SK-N-SH (cell line): ENCODE measurements at regions not wholly inside any gene's neighbourhood (a gene's known extent, or its start where the extent isn't known, plus 50 kb on each side); places are given as distances from the start of the nearest gene placed in this dataset.

Source experiments
- CTCF ChIA-PET: fragments of 300-600, 350-600 bp; formaldehyde crosslinking; extraction: SDS; loops from one replicate; lab custom pipeline; 2021; lab: Yijun Ruan, JAX
- POLR2A ChIA-PET: fragments of 350-600 bp; sonication (Branson Sonifier 250); formaldehyde crosslinking; extraction: SDS; loops from one replicate; lab custom pipeline; 2020; ENCODE audit warnings: antibody characterized with exemption, inconsistent platforms; lab: Yijun Ruan, JAX
- DNase-seq: peaks from one replicate; pipeline ENCODE4 v3.0.0; 2012
- H2AFZ ChIP-seq: fragments of 200-600 bp; sonication (generic); 2 replicates; pipeline ENCODE4 v1.8.1; 2016; ENCODE audit warnings: antibody characterized with exemption, mild to moderate bottlenecking, low read depth
- H3F3A ChIP-seq: fragments of 200-600 bp; sonication (generic); replicated peaks from 2 replicates; pipeline ENCODE3; 2016; ENCODE audit warnings: antibody characterized with exemption, mild to moderate bottlenecking; ENCODE audit not compliant: insufficient read depth
- H3K27ac ChIP-seq, 2 experiments: fragments of 200-500 bp in 1 of 2; fragments of 200-600 bp in 1 of 2; sonication (Bioruptor generic) in 1 of 2; sonication (generic), shearing (Covaris generic) in 1 of 2; 2 replicates each; pipeline versions ENCODE4 v1.5.1 to v1.6.1; 2014 to 2016; ENCODE audit warnings: low read depth in 2 of 2, inconsistent platforms in 1 of 2, low read length in 1 of 2, mild to moderate bottlenecking in 1 of 2, mixed read lengths in 1 of 2
- H3K27me3 ChIP-seq: fragments of 200-600 bp; sonication (generic), shearing (Covaris generic); 2 replicates; pipeline ENCODE4 v1.6.1; 2016; ENCODE audit warnings: mixed run types; ENCODE audit not compliant: insufficient read depth
- H3K36me3 ChIP-seq, 2 experiments: fragments of 200-500 bp in 1 of 2; fragments of 200-600 bp in 1 of 2; sonication (Bioruptor generic) in 1 of 2; sonication (generic) in 1 of 2; replicated peaks in 1 of 2; 2 replicates each; pipeline versions ENCODE3 to v1.5.1; 2014 to 2016; ENCODE audit warnings: low read length in 1 of 2, mild to moderate bottlenecking in 1 of 2; ENCODE audit not compliant: insufficient read depth in 2 of 2, control insufficient read depth in 1 of 2
- H3K4me1 ChIP-seq, 2 experiments: fragments of 200-500 bp in 1 of 2; fragments of 200-600 bp in 1 of 2; sonication (Bioruptor generic) in 1 of 2; sonication (generic), shearing (Covaris generic) in 1 of 2; 2 replicates each; pipeline versions ENCODE4 v1.5.1 to v1.6.1; 2014 to 2016; ENCODE audit warnings: low read depth in 1 of 2, low read length in 1 of 2, mixed run types in 1 of 2; ENCODE audit not compliant: insufficient read depth in 2 of 2, control insufficient read depth in 1 of 2
- H3K4me2 ChIP-seq: fragments of 200-600 bp; sonication (generic), shearing (Covaris generic); 2 replicates; pipeline ENCODE4 v1.6.1; 2017; ENCODE audit warnings: mixed run types
- H3K4me3 ChIP-seq, 2 experiments: fragments of 200-500 bp in 1 of 2; fragments of 200-600 bp in 1 of 2; sonication (Bioruptor generic) in 1 of 2; sonication (generic), shearing (Covaris generic) in 1 of 2; 2 replicates each; pipeline versions ENCODE4 v1.5.1 to v1.8.1; 2014 to 2016; ENCODE audit warnings: low read depth in 2 of 2, inconsistent platforms in 1 of 2, low read length in 1 of 2, mild to moderate bottlenecking in 1 of 2, mixed read lengths in 1 of 2, moderate library complexity in 1 of 2
- H3K79me2 ChIP-seq: fragments of 200-600 bp; sonication (generic); 2 replicates; pipeline ENCODE4 v1.8.1; 2017; ENCODE audit warnings: mild to moderate bottlenecking; ENCODE audit not compliant: insufficient read depth
- H3K9ac ChIP-seq: fragments of 200-600 bp; sonication (generic); 2 replicates; pipeline ENCODE4 v1.6.1; 2017; ENCODE audit warnings: mixed run types
- H3K9me2 ChIP-seq: fragments of 200-600 bp; sonication (generic); 2 replicates; pipeline ENCODE4 v1.6.1; 2017; ENCODE audit warnings: mixed run types
- H3K9me3 ChIP-seq: fragments of 200-600 bp; sonication (generic); 2 replicates; pipeline ENCODE4 v1.6.1; 2017; ENCODE audit warnings: mixed run types, mild to moderate bottlenecking, moderate library complexity
- H4K20me1 ChIP-seq: fragments of 200-600 bp; sonication (generic); 2 replicates; pipeline ENCODE4 v1.6.1; 2017; ENCODE audit warnings: mild to moderate bottlenecking, mixed run types; ENCODE audit not compliant: insufficient read depth
- ELF1 ChIP-seq: IDR thresholded peaks from 2 replicates; pipeline ENCODE4 v1.4.0; 2012
- EP300 ChIP-seq, 2 experiments: IDR thresholded peaks; 2 replicates each; pipeline versions ENCODE4 v1.4.0 to v1.6.1; 2012; ENCODE audit warnings: borderline replicate concordance in 1 of 2, low read depth in 1 of 2, low read length in 1 of 2
- EZH2phosphoT487 ChIP-seq: fragments of 200-600 bp; sonication (generic); IDR thresholded peaks from 2 replicates; pipeline ENCODE4 v1.6.1; 2017; ENCODE audit warnings: low read depth, mixed run types, mild to moderate bottlenecking, antibody characterized with exemption, moderate library complexity, borderline replicate concordance
- FOSL2 ChIP-seq: IDR thresholded peaks from 2 replicates; pipeline ENCODE4 v1.4.0; 2012; ENCODE audit warnings: low read depth, mild to moderate bottlenecking, moderate library complexity, borderline replicate concordance
- FOXJ3 ChIP-seq: sonication (generic); formaldehyde crosslinking; IDR thresholded peaks from 2 replicates; pipeline ENCODE4 v1.5.1; 2020; ENCODE audit warnings: mild to moderate bottlenecking, missing genetic modification reagents
- FOXM1 ChIP-seq: IDR thresholded peaks from 2 replicates; pipeline ENCODE4 v1.4.0; 2012; ENCODE audit warnings: low read depth, mild to moderate bottlenecking
- GATA2 ChIP-seq: sonication (generic); formaldehyde crosslinking; IDR thresholded peaks from 2 replicates; pipeline ENCODE4 v1.5.0; 2020; ENCODE audit warnings: mild to moderate bottlenecking, missing genetic modification reagents
- JUND ChIP-seq: IDR thresholded peaks from 2 replicates; pipeline ENCODE4 v1.4.0; 2012
- MAX ChIP-seq: IDR thresholded peaks from 2 replicates; pipeline ENCODE4 v1.4.0; 2012; ENCODE audit warnings: low read depth
- MEF2A ChIP-seq: IDR thresholded peaks from 2 replicates; pipeline ENCODE4 v1.4.0; 2012; ENCODE audit warnings: low read depth, borderline replicate concordance
- MXI1 ChIP-seq: IDR thresholded peaks from 2 replicates; pipeline ENCODE4 v1.6.1; 2012; ENCODE audit warnings: mild to moderate bottlenecking, low read depth, low read length, improper control_type of control experiment
- NRF1 ChIP-seq: IDR thresholded peaks from 2 replicates; pipeline ENCODE4 v1.6.1; 2012; ENCODE audit warnings: low read depth, mild to moderate bottlenecking, low read length
- PBX3 ChIP-seq: IDR thresholded peaks from 2 replicates; pipeline ENCODE4; 2012
- RCOR1 ChIP-seq: fragments of 150-350 bp; IDR thresholded peaks from 2 replicates; pipeline ENCODE4 v1.6.1; 2017; ENCODE audit warnings: antibody characterized with exemption, low read length
- RXRA ChIP-seq: IDR thresholded peaks from 2 replicates; pipeline ENCODE4 v1.4.0; 2012; ENCODE audit warnings: low read depth, mild to moderate bottlenecking, borderline replicate concordance
- SMC3 ChIP-seq: IDR thresholded peaks from 2 replicates; pipeline ENCODE4 v1.6.1; 2012; ENCODE audit warnings: low read depth, low read length, improper control_type of control experiment
- TAF1 ChIP-seq: IDR thresholded peaks from 2 replicates; pipeline ENCODE4 v1.6.1; 2012; ENCODE audit warnings: low read depth, mild to moderate bottlenecking, low read length, moderate library complexity, borderline replicate concordance
- TCF12 ChIP-seq: IDR thresholded peaks from 2 replicates; pipeline ENCODE4 v1.4.0; 2012
- TEAD4 ChIP-seq: IDR thresholded peaks from 2 replicates; pipeline ENCODE4 v1.4.0; 2012; ENCODE audit warnings: mild to moderate bottlenecking, borderline replicate concordance; ENCODE audit not compliant: insufficient read depth
- USF2 ChIP-seq: fragments of 150-350 bp; IDR thresholded peaks from 2 replicates; pipeline ENCODE4 v1.6.1; 2017; ENCODE audit warnings: antibody characterized with exemption, low read length, low read depth, borderline replicate concordance
- YY1 ChIP-seq: IDR thresholded peaks from 2 replicates; pipeline ENCODE4 v1.4.0; 2012; ENCODE audit warnings: low read depth, mild to moderate bottlenecking
- WGBS: methylation state at CpG from one replicate; pipeline ENCODE4 v1.1.6; 2017; ENCODE audit warnings: low lambda C conversion rate; 5-methylcytosine and 5-hydroxymethylcytosine counted together
- TF ChIP-seq, protein P1 (sequence below): fragments of 200-600 bp; sonication (generic); IDR thresholded peaks from 2 replicates; pipeline ENCODE4 v1.6.1; 2017; ENCODE audit warnings: antibody characterized with exemption, mild to moderate bottlenecking, moderate library complexity

- peaks cover 0 to 3% of the 10 kb centered on the region in 2 experiments for H3K36me3 ChIP-seq
- no peak overlapping the region for H2AFZ ChIP-seq
- TF ChIP-seq TEAD4: no peak
- no peak for TF ChIP-seq USF2
- no peak for TF ChIP-seq EZH2phosphoT487
- TF ChIP-seq ELF1: no peak
- no peak for TF ChIP-seq FOXJ3 (CRISPR knock-in tag)
- TF ChIP-seq JUND: no peak
- TF ChIP-seq RCOR1: no peak
- no peak for TF ChIP-seq EP300 (IDR thresholded peaks at IDR 0.05; ENCODE audit: borderline replicate concordance in 1 of 2, low read depth in 1 of 2, low read length in 1 of 2)
- TF ChIP-seq PBX3: no peak
- TF ChIP-seq MXI1: no peak
- no peak for TF ChIP-seq MAX
- TF ChIP-seq NRF1: no peak
- no peak for TF ChIP-seq SMC3
- TF ChIP-seq TAF1: no peak
- H3K79me2 ChIP-seq: no peaks in the 10 kb centered on the region
- POLR2A ChIA-PET: no interaction called here
- 15% methylated on average over 1 of the region's 1 CpG for WGBS
- CTCF ChIA-PET: no interaction called here
- no peaks in the 10 kb centered on the region for H3K9me2 ChIP-seq
- H3K9me3 ChIP-seq: peaks cover 10% of the 10 kb centered on the region; the same call in 1 of the 2 replicates
- H4K20me1 ChIP-seq: no peaks in the 10 kb centered on the region
- H3K4me2 ChIP-seq: no peak overlapping the region
- H3K4me3 ChIP-seq: no peak overlapping the region
- H3K9ac ChIP-seq: no peak overlapping the region
- H3F3A ChIP-seq: no peaks in the 10 kb centered on the region
- no peak for DNase-seq
- H3K4me1 ChIP-seq: no peaks in the 10 kb centered on the region
- no peak overlapping the region for H3K27ac ChIP-seq
- H3K27me3 ChIP-seq: no peaks in the 10 kb centered on the region
Measured at GRCh38 chr10:6356280-6356793, 153.6 kb downstream of the PFKFB3 start.

DNA sequence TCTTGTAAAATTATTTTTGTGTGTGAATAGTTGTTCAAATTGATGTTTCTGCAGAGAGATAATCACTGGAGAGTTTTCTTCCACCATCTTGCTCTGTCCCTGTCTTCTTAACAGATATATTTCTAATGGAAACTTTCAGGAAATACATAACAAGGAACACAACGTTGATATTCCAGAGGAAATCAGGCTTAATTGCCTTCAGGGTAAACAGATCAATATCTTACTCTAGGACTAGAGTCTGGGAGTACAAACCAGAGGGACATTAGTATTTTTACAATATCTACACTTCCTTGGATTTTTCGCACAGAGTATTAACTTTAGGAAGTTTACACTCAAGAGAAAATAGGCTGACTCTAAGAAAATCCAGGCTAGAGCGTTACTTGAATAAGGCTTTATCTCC is 159.1 kb downstream of the PFKFB3 start:
- Histone ChIP-seq H3K79me2 (no peaks in the 10 kb centered on the region; the same call in 1 of the 2 replicates), H3K27me3 (no peaks in the 10 kb centered on the region), H3K4me3 (no peak overlapping the region), H3K36me3 (peaks cover 0 to 3% of the 10 kb centered on the region in 2 experiments), H3F3A (no peaks in the 10 kb centered on the region), H3K27ac (no peak overlapping the region), H2AFZ (no peak overlapping the region), H3K9ac (no peak overlapping the region), H3K4me1 (no peaks in the 10 kb centered on the region; a peak in 2 of 4 replicates), H3K9me2 (no peaks in the 10 kb centered on the region), H3K4me2 (no peak overlapping the region), H3K9me3 (peaks cover 10% of the 10 kb centered on the region; the same call in 1 of the 2 replicates), H4K20me1 (no peaks in the 10 kb centered on the region)
- DNase-seq: no peak
- CTCF ChIA-PET: no interaction called here
- WGBS: 49% methylated on average over 3 of the region's 3 CpGs
- POLR2A ChIA-PET: no interaction called here
- TF ChIP-seq RXRA (no peak), USF2 (no peak), TCF12 (no peak), JUND (no peak), YY1 (no peak), EZH2phosphoT487 (no peak), FOXJ3 (CRISPR knock-in tag) (no peak), TEAD4 (no peak), GATA2 (CRISPR knock-in tag) (no peak), FOSL2 (no peak), MAX (no peak), SMC3 (no peak), MEF2A (no peak), FOXM1 (no peak)
- TF ChIP-seq, protein P1, sequence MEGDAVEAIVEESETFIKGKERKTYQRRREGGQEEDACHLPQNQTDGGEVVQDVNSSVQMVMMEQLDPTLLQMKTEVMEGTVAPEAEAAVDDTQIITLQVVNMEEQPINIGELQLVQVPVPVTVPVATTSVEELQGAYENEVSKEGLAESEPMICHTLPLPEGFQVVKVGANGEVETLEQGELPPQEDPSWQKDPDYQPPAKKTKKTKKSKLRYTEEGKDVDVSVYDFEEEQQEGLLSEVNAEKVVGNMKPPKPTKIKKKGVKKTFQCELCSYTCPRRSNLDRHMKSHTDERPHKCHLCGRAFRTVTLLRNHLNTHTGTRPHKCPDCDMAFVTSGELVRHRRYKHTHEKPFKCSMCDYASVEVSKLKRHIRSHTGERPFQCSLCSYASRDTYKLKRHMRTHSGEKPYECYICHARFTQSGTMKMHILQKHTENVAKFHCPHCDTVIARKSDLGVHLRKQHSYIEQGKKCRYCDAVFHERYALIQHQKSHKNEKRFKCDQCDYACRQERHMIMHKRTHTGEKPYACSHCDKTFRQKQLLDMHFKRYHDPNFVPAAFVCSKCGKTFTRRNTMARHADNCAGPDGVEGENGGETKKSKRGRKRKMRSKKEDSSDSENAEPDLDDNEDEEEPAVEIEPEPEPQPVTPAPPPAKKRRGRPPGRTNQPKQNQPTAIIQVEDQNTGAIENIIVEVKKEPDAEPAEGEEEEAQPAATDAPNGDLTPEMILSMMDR: no peak
